ENCODE measurements at regions not wholly inside any gene's neighbourhood (a gene's known extent, or its start where the extent isn't known, plus 50 kb on each side); places are given as distances from the start of the nearest gene placed in this dataset.

DNA sequence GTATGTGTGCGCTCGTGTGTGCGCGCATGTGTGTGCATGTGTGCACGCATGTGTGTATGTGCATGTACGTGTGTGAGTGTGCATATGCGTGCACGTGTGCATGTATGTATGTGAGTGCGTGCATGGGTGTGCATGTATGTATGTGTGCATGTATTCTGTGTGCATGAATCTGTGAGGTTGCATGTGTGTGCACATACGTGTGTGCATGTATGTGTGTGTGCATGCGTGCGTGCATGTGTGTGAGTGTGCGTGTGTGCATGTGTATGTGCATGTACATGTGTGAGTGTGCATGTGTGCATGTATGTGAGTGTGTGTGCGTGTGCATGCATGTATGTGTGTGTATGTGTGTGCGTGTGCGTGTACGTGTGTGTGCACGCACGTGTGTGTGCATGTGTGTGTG lies 241.5 kb downstream of the SHOX start:
- ATAC-seq: no peak
- TF ChIP-seq ZNF565 (CRISPR knock-in tag; conservative IDR thresholded peaks at IDR 0.05; ENCODE audit: low read depth): no peak

DNA sequence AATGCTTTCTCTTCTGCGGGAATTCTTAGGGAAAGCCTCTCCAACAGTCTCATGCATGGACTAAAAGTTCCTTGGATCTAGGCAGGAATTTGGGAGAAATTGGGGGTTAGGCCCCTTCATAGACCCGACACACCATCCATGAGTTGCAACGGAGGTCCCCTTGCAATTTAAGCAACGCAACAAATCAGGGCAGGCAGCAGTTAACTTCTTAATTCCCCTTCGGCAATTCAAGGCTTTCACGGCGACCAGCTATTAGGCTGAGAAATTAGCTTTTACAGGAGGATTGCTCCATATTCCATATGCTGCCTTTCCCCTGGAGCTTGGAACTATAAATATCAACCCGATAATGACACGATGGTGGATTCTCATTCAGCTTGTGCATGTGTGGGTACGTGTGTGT lies 241.0 kb downstream of the SHOX start:
- TF ChIP-seq ZC3H10 (CRISPR knock-in tag; IDR thresholded peaks at IDR 0.05) (no peak), ZNF8 (CRISPR knock-in tag; IDR thresholded peaks at IDR 0.05) (no peak), ARNTL (CRISPR knock-in tag; IDR thresholded peaks at IDR 0.05; ENCODE audit: borderline replicate concordance, low read depth) (no peak), ZFP30 (CRISPR knock-in tag; IDR thresholded peaks at IDR 0.05) (no peak), ISL1 (CRISPR knock-in tag; IDR thresholded peaks at IDR 0.05) (no peak), SNAI2 (CRISPR knock-in tag; IDR thresholded peaks at IDR 0.05) (no peak), RARB (CRISPR knock-in tag; IDR thresholded peaks at IDR 0.05) (no peak), CSDC2 (CRISPR knock-in tag; IDR thresholded peaks at IDR 0.05) (no peak), PPARA (CRISPR knock-in tag; IDR thresholded peaks at IDR 0.05; ENCODE audit: borderline replicate concordance) (no peak), OSR1 (CRISPR knock-in tag; IDR thresholded peaks at IDR 0.05) (no peak), ZNF565 (CRISPR knock-in tag; conservative IDR thresholded peaks at IDR 0.05; ENCODE audit: low read depth) (no peak), TOX (CRISPR knock-in tag; IDR thresholded peaks at IDR 0.05; ENCODE audit: borderline replicate concordance) (no peak)
- TF ChIP-seq, protein P1, sequence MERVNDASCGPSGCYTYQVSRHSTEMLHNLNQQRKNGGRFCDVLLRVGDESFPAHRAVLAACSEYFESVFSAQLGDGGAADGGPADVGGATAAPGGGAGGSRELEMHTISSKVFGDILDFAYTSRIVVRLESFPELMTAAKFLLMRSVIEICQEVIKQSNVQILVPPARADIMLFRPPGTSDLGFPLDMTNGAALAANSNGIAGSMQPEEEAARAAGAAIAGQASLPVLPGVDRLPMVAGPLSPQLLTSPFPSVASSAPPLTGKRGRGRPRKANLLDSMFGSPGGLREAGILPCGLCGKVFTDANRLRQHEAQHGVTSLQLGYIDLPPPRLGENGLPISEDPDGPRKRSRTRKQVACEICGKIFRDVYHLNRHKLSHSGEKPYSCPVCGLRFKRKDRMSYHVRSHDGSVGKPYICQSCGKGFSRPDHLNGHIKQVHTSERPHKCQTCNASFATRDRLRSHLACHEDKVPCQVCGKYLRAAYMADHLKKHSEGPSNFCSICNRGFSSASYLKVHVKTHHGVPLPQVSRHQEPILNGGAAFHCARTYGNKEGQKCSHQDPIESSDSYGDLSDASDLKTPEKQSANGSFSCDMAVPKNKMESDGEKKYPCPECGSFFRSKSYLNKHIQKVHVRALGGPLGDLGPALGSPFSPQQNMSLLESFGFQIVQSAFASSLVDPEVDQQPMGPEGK (CRISPR knock-in tag; IDR thresholded peaks at IDR 0.05; ENCODE audit: borderline replicate concordance): no peak
- TF ChIP-seq, protein P2, sequence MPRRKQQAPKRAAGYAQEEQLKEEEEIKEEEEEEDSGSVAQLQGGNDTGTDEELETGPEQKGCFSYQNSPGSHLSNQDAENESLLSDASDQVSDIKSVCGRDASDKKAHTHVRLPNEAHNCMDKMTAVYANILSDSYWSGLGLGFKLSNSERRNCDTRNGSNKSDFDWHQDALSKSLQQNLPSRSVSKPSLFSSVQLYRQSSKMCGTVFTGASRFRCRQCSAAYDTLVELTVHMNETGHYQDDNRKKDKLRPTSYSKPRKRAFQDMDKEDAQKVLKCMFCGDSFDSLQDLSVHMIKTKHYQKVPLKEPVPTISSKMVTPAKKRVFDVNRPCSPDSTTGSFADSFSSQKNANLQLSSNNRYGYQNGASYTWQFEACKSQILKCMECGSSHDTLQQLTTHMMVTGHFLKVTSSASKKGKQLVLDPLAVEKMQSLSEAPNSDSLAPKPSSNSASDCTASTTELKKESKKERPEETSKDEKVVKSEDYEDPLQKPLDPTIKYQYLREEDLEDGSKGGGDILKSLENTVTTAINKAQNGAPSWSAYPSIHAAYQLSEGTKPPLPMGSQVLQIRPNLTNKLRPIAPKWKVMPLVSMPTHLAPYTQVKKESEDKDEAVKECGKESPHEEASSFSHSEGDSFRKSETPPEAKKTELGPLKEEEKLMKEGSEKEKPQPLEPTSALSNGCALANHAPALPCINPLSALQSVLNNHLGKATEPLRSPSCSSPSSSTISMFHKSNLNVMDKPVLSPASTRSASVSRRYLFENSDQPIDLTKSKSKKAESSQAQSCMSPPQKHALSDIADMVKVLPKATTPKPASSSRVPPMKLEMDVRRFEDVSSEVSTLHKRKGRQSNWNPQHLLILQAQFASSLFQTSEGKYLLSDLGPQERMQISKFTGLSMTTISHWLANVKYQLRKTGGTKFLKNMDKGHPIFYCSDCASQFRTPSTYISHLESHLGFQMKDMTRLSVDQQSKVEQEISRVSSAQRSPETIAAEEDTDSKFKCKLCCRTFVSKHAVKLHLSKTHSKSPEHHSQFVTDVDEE (CRISPR knock-in tag; IDR thresholded peaks at IDR 0.05): no peak
- TF ChIP-seq, protein P3, sequence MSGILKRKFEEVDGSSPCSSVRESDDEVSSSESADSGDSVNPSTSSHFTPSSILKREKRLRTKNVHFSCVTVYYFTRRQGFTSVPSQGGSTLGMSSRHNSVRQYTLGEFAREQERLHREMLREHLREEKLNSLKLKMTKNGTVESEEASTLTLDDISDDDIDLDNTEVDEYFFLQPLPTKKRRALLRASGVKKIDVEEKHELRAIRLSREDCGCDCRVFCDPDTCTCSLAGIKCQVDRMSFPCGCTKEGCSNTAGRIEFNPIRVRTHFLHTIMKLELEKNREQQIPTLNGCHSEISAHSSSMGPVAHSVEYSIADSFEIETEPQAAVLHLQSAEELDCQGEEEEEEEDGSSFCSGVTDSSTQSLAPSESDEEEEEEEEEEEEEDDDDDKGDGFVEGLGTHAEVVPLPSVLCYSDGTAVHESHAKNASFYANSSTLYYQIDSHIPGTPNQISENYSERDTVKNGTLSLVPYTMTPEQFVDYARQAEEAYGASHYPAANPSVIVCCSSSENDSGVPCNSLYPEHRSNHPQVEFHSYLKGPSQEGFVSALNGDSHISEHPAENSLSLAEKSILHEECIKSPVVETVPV (CRISPR knock-in tag; IDR thresholded peaks at IDR 0.05): no peak
- TF ChIP-seq, protein P4, sequence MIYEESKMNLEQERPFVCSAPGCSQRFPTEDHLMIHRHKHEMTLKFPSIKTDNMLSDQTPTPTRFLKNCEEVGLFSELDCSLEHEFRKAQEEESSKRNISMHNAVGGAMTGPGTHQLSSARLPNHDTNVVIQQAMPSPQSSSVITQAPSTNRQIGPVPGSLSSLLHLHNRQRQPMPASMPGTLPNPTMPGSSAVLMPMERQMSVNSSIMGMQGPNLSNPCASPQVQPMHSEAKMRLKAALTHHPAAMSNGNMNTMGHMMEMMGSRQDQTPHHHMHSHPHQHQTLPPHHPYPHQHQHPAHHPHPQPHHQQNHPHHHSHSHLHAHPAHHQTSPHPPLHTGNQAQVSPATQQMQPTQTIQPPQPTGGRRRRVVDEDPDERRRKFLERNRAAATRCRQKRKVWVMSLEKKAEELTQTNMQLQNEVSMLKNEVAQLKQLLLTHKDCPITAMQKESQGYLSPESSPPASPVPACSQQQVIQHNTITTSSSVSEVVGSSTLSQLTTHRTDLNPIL (CRISPR knock-in tag; IDR thresholded peaks at IDR 0.05; ENCODE audit: low read depth): no peak
- no peak for ATAC-seq

DNA sequence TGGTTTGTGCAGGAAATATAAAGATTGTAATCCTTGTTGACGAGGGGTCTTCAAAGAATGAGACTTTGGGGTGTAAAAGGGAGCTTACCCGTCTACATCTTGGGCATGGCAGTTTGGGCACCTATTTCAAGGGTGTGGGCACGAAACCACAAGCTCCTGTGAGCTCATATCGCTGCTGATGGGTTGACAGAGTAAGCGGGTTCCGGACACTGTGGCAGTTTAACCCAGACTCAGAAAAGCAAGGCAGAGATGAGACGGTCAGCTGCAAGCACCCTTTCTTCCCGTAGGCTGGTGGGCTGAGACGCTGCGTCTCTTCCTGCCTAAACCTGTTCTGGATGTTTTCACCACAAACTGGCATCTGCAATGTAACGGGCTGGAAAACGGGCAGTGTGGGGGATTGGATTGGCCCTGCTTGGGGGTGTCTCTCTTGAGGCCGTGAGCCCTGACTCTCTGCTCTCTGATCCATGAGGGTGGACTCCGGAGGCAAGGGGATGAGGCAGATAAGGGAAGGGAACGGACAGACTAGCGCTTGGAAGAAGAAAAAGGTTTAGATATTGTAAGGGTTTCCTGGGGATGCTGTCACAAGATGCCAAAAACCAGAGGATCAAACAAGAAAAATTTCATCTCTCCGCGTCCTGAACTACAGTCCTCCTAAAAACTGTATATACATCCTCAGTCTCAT lies 237.5 kb downstream of the SHOX start:
- no peak for ATAC-seq
- TF ChIP-seq, protein P4 (CRISPR knock-in tag; IDR thresholded peaks at IDR 0.05; ENCODE audit: low read depth): no peak
- no peak for TF ChIP-seq GLIS3 (CRISPR knock-in tag; IDR thresholded peaks at IDR 0.05)
- no peak for TF ChIP-seq ESRRG (CRISPR knock-in tag; IDR thresholded peaks at IDR 0.05)
- TF ChIP-seq, protein P2 (CRISPR knock-in tag; IDR thresholded peaks at IDR 0.05): no peak
- no peak for TF ChIP-seq PPARA (CRISPR knock-in tag; IDR thresholded peaks at IDR 0.05; ENCODE audit: borderline replicate concordance)
- no peak for TF ChIP-seq SNAI2 (CRISPR knock-in tag; IDR thresholded peaks at IDR 0.05)
